Transverse colon (tissue), 4 donors: ENCODE measurements at regions not wholly inside any gene's neighbourhood (a gene's known extent, or its start where the extent isn't known, plus 50 kb on each side); places are given as distances from the start of the nearest gene placed in this dataset.
A peak's percentile ranks its signal among the peaks of the same experiment; 100 is the strongest.

ENCODE experiments used
- DNase-seq: peaks from one replicate; pipeline ENCODE4 v3.0.0-alpha.2; 2019
- H3K27ac ChIP-seq, 4 donors: fragments of 200-600 bp; sonication (generic); 2 replicates each; pipeline ENCODE4 v1.5.1; 2016 to 2018; ENCODE audit warnings: inconsistent platforms in 4 of 4
- H3K27me3 ChIP-seq: fragments of 200-600 bp; sonication (generic); 2 replicates; pipeline ENCODE4 v1.5.1; 2017; ENCODE audit warnings: inconsistent platforms
- H3K36me3 ChIP-seq, 4 donors: fragments of 200-600 bp; sonication (generic); 2 replicates each; pipeline ENCODE4 v1.5.1; 2017 to 2019; ENCODE audit warnings: inconsistent platforms in 4 of 4
- H3K4me1 ChIP-seq, 4 donors: fragments of 200-600 bp; sonication (generic); 2 replicates each; pipeline ENCODE4 v1.5.1; 2017 to 2020; ENCODE audit warnings: inconsistent platforms in 4 of 4
- H3K4me3 ChIP-seq, 4 donors: fragments of 200-600 bp; sonication (generic); 1 replicate in 1 of 4; 2 replicates in 3 of 4; pipeline versions ENCODE4 v1.5.1 to v1.6.1; 2017 to 2019; ENCODE audit warnings: inconsistent platforms in 4 of 4
- H3K9me3 ChIP-seq, 2 donors: fragments of 200-600 bp; sonication (generic); 2 replicates each; pipeline ENCODE4 v1.5.1; 2017 to 2019; ENCODE audit warnings: inconsistent platforms in 2 of 2
- CTCF ChIP-seq, 5 experiments: fragments of 200-600 bp in 3 of 5; fragments of 450-650 bp in 2 of 5; sonication (generic) in 3 of 5; IDR thresholded peaks; 1 replicate in 2 of 5; 2 replicates in 3 of 5; pipeline ENCODE4 v1.5.1; 2016 to 2017; ENCODE audit warnings: antibody characterized with exemption in 5 of 5, inconsistent platforms in 3 of 5, mild to moderate bottlenecking in 2 of 5, moderate library complexity in 1 of 5
- EP300 ChIP-seq: sonication (generic); formaldehyde crosslinking; IDR thresholded peaks from one replicate; pipeline ENCODE4 v1.6.1; 2017; ENCODE audit warnings: antibody characterized with exemption, low read depth
- POLR2A ChIP-seq: fragments of 450-650 bp; IDR thresholded peaks from one replicate; pipeline ENCODE4 v1.6.1; 2016; ENCODE audit warnings: antibody characterized with exemption, mild to moderate bottlenecking, moderate library complexity
- POLR2AphosphoS5 ChIP-seq, 3 donors: sonication (generic); formaldehyde crosslinking; IDR thresholded peaks; one replicate each; pipeline ENCODE4 v1.6.1; 2016; ENCODE audit warnings: antibody characterized with exemption in 3 of 3
- WGBS, 2 donors: methylation state at CpG; one replicate each; pipeline ENCODE4 v1.1.5; 2018; ENCODE audit warnings: low coverage in 1 of 2; 5-methylcytosine and 5-hydroxymethylcytosine counted together
- in situ Hi-C, 4 donors: fragments of 200-750 bp; cut with MboI; loops; one replicate each; pipeline versions ENCODE4 v1.15.0 to v1.15.1; 2017; ENCODE audit warnings: low sequenced_read_pairs in 3 of 4, low pct_ligation_motif_present in 1 of 4, low pct_unique_long_range_greater_than_20kb in 1 of 4
- intact Hi-C: fragments of 100-400 bp; cut with DNase I; formaldehyde crosslinking; loops from one replicate; pipeline ENCODE4 v1.15.1; 2023; ENCODE audit warnings: low total_unique reads

- Histone ChIP-seq H3K4me3 (no peak overlapping the region), H3K9me3 (no peaks in the 10 kb centered on the region), H3K36me3 (no peaks in the 10 kb centered on the region), H3K27me3 (peaks cover 57% of the 10 kb centered on the region), H3K27ac (no peak overlapping the region), H3K4me1 (peaks cover 0 to 24% (median 8%) of the 10 kb centered on the region in 4 donors)
- in situ Hi-C loops (no loop called here), intact Hi-C loops (no loop called here)
- 63 to 80% methylated on average over 1 to 3 of the region's 3 CpGs for WGBS, 2 donors
- TF ChIP-seq POLR2A: no peak
- no peak for TF ChIP-seq EP300
- TF ChIP-seq CTCF (IDR thresholded peaks at IDR 0.05): no peak
- no peak for TF ChIP-seq POLR2AphosphoS5 (IDR thresholded peaks at IDR 0.05)
- peak; percentile 21 for DNase-seq
Measured at GRCh38 chr1:226480461-226480860, 68.1 kb upstream of the STUM start.

- H3K27me3 ChIP-seq: peaks cover 60% of the 10 kb centered on the region
Measured at GRCh38 chr1:226481133-226481532, 67.4 kb upstream of the STUM start.

GRCh38 chr1:226482196-226482595 lies 66.4 kb upstream of the STUM start:
- DNase-seq: no peak
- intact Hi-C loops: no loop called here
- Histone ChIP-seq H3K4me3 (no peak overlapping the region), H3K4me1 (peaks cover 0 to 24% (median 8%) of the 10 kb centered on the region in 4 donors), H3K36me3 (no peaks in the 10 kb centered on the region), H3K27me3 (peaks cover 67% of the 10 kb centered on the region), H3K27ac (no peak overlapping the region), H3K9me3 (no peaks in the 10 kb centered on the region)
- in situ Hi-C loops: no loop called here
- WGBS, 2 donors: 94% methylated on average over 6 of the region's 6 CpGs; no CpG with 5 or more reads in 1 of the 2 donors
- TF ChIP-seq CTCF (IDR thresholded peaks at IDR 0.05) (no peak), EP300 (no peak), POLR2A (no peak), POLR2AphosphoS5 (IDR thresholded peaks at IDR 0.05) (no peak)

More at GRCh38 chr1:226481133-226481532, 67.4 kb upstream of the STUM start:
- DNase-seq: no peak
- Histone ChIP-seq H3K27ac (no peak overlapping the region), H3K36me3 (no peaks in the 10 kb centered on the region), H3K9me3 (no peaks in the 10 kb centered on the region), H3K4me1 (peaks cover 0 to 24% (median 8%) of the 10 kb centered on the region in 4 donors), H3K4me3 (no peak overlapping the region)
- intact Hi-C loops (no loop called here), in situ Hi-C loops (no loop called here)
- 40% methylated on average over 4 of the region's 4 CpGs; no CpG with 5 or more reads in 1 of the 2 donors for WGBS, 2 donors
- no peak for TF ChIP-seq POLR2A
- TF ChIP-seq EP300: no peak
- TF ChIP-seq CTCF (IDR thresholded peaks at IDR 0.05): no peak
- TF ChIP-seq POLR2AphosphoS5 (IDR thresholded peaks at IDR 0.05): no peak

- 78% methylated on average over 10 of the region's 10 CpGs; no CpG with 5 or more reads in 1 of the 2 donors for WGBS, 2 donors
- Histone ChIP-seq H3K4me3 (no peak overlapping the region), H3K27me3 (peaks cover 62% of the 10 kb centered on the region), H3K4me1 (peaks cover 0 to 24% (median 8%) of the 10 kb centered on the region in 4 donors), H3K27ac (no peak overlapping the region), H3K36me3 (no peaks in the 10 kb centered on the region), H3K9me3 (no peaks in the 10 kb centered on the region)
- TF ChIP-seq CTCF (IDR thresholded peaks at IDR 0.05): no peak
- TF ChIP-seq POLR2A: no peak
- TF ChIP-seq EP300: no peak
- no peak for TF ChIP-seq POLR2AphosphoS5 (IDR thresholded peaks at IDR 0.05)
- no peak for DNase-seq
- in situ Hi-C loops: no loop called here
- intact Hi-C loops: no loop called here
Measured at GRCh38 chr1:226482975-226483700, 65.4 kb upstream of the STUM start.
